Common myeloid progenitor, CD34-positive (primary cell): ENCODE measurements at regions not wholly inside any gene's neighbourhood (a gene's known extent, or its start where the extent isn't known, plus 50 kb on each side); places are given as distances from the start of the nearest gene placed in this dataset.

Experiments used
- CTCF ChIA-PET: fragments of 350-600 bp; sonication (Branson Sonifier 250); formaldehyde crosslinking; loops from one replicate; lab custom pipeline; 2021; ENCODE audit warnings: antibody characterized with exemption; lab: Charles Lee
- POLR2A ChIA-PET: fragments of 350-600 bp; sonication (Branson Sonifier 250); formaldehyde crosslinking; loops from one replicate; lab custom pipeline; 2021; ENCODE audit warnings: antibody characterized with exemption; lab: Charles Lee
- DNase-seq, 3 donors: peaks; one replicate each; pipeline versions ENCODE4 v3.0.0 to v3.0.0-alpha.2; 2013
- H3K27ac ChIP-seq, 2 experiments: 1 replicate in 1 of 2; 2 replicates in 1 of 2; pipeline ENCODE4 v1.7.0; 2013; ENCODE audit warnings: inconsistent platforms in 2 of 2, low read length in 2 of 2, mild to moderate bottlenecking in 2 of 2, low read depth in 1 of 2, moderate library complexity in 1 of 2; ENCODE audit not compliant: severe bottlenecking in 2 of 2, insufficient read depth in 1 of 2, poor library complexity in 1 of 2
- H3K27me3 ChIP-seq, 5 experiments: replicated peaks in 2 of 5; 1 replicate in 3 of 5; 2 replicates in 2 of 5; pipeline versions ENCODE4 v1.6.1 to v1.7.0; 2013; ENCODE audit warnings: low read length in 4 of 5, mild to moderate bottlenecking in 2 of 5, moderate library complexity in 2 of 5, inconsistent platforms in 1 of 5; ENCODE audit not compliant: insufficient read depth in 5 of 5, control insufficient read depth in 4 of 5
- H3K36me3 ChIP-seq, 4 experiments: 1 replicate in 2 of 4; 2 replicates in 2 of 4; pipeline versions ENCODE4 v1.6.1 to v1.7.0; 2013; ENCODE audit warnings: low read length in 3 of 4, control low read depth in 1 of 4, mild to moderate bottlenecking in 1 of 4; ENCODE audit not compliant: control insufficient read depth in 4 of 4, insufficient read depth in 4 of 4
- H3K4me1 ChIP-seq, 4 experiments: 1 replicate in 3 of 4; 2 replicates in 1 of 4; pipeline versions ENCODE4 v1.6.1 to v1.7.1; 2013; ENCODE audit warnings: low read length in 3 of 4, mild to moderate bottlenecking in 3 of 4, control low read depth in 1 of 4, inconsistent platforms in 1 of 4, moderate library complexity in 1 of 4; ENCODE audit not compliant: control insufficient read depth in 4 of 4, insufficient read depth in 4 of 4; ENCODE audit errors: control extremely low read depth in 1 of 4
- H3K4me3 ChIP-seq, 7 experiments: 1 replicate in 4 of 7; 2 replicates in 3 of 7; pipeline versions ENCODE4 v1.5.1 to v1.7.0; 2013; ENCODE audit warnings: mild to moderate bottlenecking in 7 of 7, low read length in 6 of 7, moderate library complexity in 6 of 7, inconsistent platforms in 2 of 7, low read depth in 2 of 7, control low read depth in 1 of 7; ENCODE audit not compliant: insufficient read depth in 4 of 7, control insufficient read depth in 1 of 7; ENCODE audit errors: extremely low read depth in 1 of 7
- H3K9me3 ChIP-seq, 5 experiments: 1 replicate in 4 of 5; 2 replicates in 1 of 5; pipeline versions ENCODE4 v1.6.1 to v1.7.1; 2013; ENCODE audit warnings: low read length in 4 of 5, mild to moderate bottlenecking in 2 of 5, inconsistent platforms in 1 of 5, low read depth in 1 of 5, moderate library complexity in 1 of 5; ENCODE audit not compliant: control insufficient read depth in 4 of 5, insufficient read depth in 2 of 5; ENCODE audit errors: control extremely low read depth in 1 of 5
- WGBS: methylation state at CpG from one replicate; pipeline ENCODE4 v1.1.5; 2013; ENCODE audit not compliant: insufficient coverage; 5-methylcytosine and 5-hydroxymethylcytosine counted together

DNA sequence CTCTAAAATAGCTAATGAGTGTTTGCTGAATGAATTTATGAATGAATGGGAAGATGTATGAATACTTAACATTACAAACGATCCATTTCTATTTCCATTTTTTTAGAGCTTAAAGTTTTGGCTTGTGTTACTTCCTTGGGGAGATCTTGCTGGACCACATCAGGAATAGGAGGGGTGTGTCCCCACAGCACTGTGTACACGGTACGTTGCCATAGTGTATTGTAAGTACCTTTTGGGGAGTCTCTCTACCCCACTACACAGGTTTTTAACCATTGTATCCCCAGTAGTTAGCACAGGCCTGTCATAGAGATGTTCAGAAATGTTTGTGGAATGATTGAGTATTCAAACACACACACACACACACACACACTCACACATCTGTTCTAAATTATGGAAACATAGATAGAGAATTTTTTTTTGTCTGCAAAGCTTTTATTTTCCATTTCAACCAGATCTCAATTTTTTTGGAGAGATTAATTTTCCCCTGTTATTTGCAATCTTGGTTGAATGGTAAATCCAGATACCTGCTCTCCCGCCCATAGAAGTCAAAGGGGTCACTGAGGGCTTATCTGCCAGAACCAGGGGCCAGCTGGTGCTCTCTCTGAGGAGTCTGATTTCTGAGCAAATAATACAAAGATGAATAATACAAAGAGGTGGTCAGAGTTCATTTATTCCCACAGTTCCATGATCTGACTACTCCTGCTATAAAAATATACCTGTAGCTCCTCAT is 471.0 kb downstream of the INSC start:
- no peak for DNase-seq
- no peak overlapping the region for H3K27ac ChIP-seq
- WGBS = no CpG with 5 or more reads among the region's 4 CpGs
- no peaks in the 10 kb centered on the region for H3K36me3 ChIP-seq
- ChIA-PET CTCF (no interaction called here), POLR2A (no interaction called here)
- H3K9me3 ChIP-seq = peaks cover 0 to 1% (median 0%) of the 10 kb centered on the region in 5 experiments
- H3K27me3 ChIP-seq = no peaks in the 10 kb centered on the region
- H3K4me3 ChIP-seq = no peak overlapping the region
- H3K4me1 ChIP-seq = no peaks in the 10 kb centered on the region

DNA sequence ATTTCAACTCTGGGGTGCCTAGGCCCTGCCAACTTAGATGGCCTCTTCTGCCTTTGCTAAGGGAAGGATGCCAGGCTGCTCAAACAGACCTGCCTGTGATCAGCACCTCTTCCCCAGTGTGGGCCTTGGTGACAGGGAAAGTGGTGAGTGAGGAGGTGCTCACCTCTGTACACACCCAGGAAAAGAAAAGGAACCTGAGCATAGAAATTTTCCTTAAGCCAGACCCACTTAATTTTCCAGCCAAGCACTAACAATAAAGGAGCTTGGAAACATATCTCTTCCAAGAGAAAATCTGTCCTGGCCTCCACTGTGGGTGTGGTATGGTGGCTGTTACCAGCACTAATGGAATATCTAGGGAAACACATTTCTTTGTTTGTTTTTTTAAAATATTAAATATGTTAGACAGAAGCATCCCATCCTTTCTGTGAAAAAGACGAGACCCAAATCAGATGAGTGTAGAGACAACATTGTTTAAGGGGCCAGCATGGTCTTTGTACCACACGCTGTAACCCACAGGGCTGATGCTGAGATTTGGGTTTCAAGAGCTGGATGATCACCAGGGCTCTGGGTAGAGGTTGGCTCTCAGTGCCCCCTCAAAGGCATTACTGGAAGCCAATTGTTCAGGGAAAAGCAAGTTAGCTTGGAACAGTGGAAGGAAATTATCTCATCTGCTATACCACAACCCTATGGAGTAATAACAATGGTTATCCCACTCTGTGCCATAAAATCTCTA is 472.2 kb downstream of the INSC start:
- Histone ChIP-seq H3K4me3 (no peak overlapping the region), H3K9me3 (peaks cover 0 to 1% (median 0%) of the 10 kb centered on the region in 5 experiments), H3K36me3 (no peaks in the 10 kb centered on the region), H3K27me3 (no peaks in the 10 kb centered on the region), H3K4me1 (no peaks in the 10 kb centered on the region), H3K27ac (no peak overlapping the region)
- ChIA-PET CTCF (no interaction called here), POLR2A (no interaction called here)
- WGBS = 85% methylated on average over 2 of the region's 2 CpGs
- no peak for DNase-seq

DNA sequence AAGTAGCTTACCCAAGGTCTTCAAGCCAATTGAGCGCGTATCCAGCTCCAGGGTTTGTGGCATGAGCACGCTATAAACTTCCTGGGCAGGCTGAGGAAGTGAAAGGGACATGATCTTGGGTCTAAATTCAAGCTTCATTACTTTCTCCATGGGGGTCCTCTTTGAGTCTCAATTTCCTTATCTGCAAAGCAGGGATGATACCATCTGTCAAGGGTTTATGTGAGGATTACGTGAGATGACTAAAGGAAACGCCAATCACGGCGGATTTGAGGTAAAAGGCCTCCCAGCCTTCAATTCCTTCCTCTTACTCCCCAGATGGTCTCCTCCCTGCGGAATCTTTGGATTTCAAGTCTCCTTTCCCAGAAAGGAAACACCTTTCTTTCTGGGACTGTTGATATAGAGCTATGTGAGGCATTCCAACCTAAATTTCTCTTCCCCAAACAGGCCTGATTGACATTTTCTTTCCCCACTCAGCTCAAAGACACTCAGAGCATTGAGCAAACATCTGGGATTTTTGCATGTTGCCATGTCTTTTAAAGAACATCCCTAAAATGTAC is 474.4 kb downstream of the INSC start:
- Histone ChIP-seq H3K4me3 (no peak overlapping the region), H3K27me3 (no peaks in the 10 kb centered on the region), H3K4me1 (no peaks in the 10 kb centered on the region), H3K36me3 (no peaks in the 10 kb centered on the region), H3K9me3 (peaks cover 0 to 1% (median 0%) of the 10 kb centered on the region in 5 experiments), H3K27ac (no peak overlapping the region)
- 94% methylated on average over 3 of the region's 8 CpGs for WGBS
- POLR2A ChIA-PET = no interaction called here
- CTCF ChIA-PET = no interaction called here
- DNase-seq = no peak

DNA sequence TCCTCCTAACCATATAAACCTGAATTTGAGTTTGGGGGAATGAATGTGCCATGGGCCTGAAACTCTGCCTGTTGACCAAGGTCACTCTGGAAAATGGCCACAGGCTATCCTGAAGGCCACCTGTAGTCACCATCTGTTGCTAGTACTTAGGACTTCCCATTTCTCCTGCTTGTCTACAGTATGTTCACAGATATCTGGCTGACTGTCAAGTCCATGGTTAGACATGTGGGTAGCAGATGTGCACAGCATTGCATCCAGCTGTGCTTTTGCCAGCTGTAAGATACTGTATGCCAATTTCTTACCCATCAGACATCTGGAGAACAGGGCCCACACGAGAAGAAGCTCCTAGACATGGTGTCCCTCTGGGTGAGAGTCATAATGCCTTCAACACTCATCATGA is 475.4 kb downstream of the INSC start:
- H3K9me3 ChIP-seq = peaks cover 0 to 1% (median 0%) of the 10 kb centered on the region in 5 experiments
- H3K4me1 ChIP-seq = no peaks in the 10 kb centered on the region
- H3K4me3 ChIP-seq = no peak overlapping the region
- CTCF ChIA-PET = no interaction called here
- DNase-seq = no peak
- no peaks in the 10 kb centered on the region for H3K27me3 ChIP-seq
- POLR2A ChIA-PET = no interaction called here
- 100% methylated on average over 1 of the region's 1 CpG for WGBS
- H3K36me3 ChIP-seq = no peaks in the 10 kb centered on the region
- no peak overlapping the region for H3K27ac ChIP-seq

DNA sequence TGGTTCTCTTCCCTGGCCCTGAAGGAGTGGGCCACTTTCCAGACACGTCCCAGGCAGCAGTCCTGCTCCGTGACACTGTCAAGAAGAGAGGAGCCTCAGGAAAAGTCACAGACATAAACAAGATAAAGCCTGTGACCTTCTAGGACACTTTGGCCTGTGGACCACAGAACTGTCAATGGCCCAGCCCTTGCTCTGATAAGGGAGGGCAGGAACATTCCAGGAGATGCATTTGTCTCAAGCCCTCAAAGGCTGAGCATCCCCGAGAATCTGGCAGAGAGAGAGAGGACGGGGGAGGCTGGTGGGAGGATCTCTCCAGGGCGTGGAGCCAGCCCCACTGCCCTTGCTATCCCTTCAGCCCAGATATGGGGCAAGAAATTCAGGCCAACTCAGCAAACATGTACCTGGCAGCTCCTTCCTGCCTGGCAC is 476.4 kb downstream of the INSC start:
- ChIA-PET CTCF (no interaction called here), POLR2A (no interaction called here)
- Histone ChIP-seq H3K9me3 (peaks cover 0 to 1% (median 0%) of the 10 kb centered on the region in 5 experiments), H3K27me3 (no peaks in the 10 kb centered on the region), H3K36me3 (no peaks in the 10 kb centered on the region), H3K27ac (no peak overlapping the region), H3K4me3 (no peak overlapping the region), H3K4me1 (no peaks in the 10 kb centered on the region)
- 90% methylated on average over 3 of the region's 5 CpGs for WGBS
- DNase-seq = no peak

DNA sequence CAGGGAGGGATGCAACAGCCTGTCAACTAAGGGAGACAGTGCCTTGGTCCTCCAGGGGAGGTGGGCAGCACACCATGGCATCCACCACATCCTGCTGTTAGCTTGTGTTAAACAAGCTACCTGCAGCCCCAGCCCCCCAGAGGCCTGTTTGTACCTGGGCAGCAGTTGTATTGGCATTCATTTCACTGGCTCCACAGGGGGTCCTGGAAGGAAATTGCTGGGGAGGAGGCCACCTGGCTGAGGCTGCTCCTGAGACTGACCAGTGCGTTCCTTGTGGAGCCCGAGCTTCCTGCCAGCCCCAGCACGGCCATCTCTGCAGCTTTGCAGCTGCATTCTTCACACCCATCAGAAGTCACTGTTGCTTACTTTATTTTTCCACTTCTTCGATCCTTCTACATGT is 479.9 kb downstream of the INSC start:
- no peaks in the 10 kb centered on the region for H3K4me1 ChIP-seq
- H3K27ac ChIP-seq = no peak overlapping the region
- DNase-seq = no peak
- no peaks in the 10 kb centered on the region for H3K9me3 ChIP-seq
- ChIA-PET CTCF (interaction anchor here (1.5 kb wide), 1 partner anchor 17 kb away, joined by 4 read pairs; no protein-coding TSS in a partner anchor), POLR2A (no interaction called here)
- no peaks in the 10 kb centered on the region for H3K27me3 ChIP-seq
- H3K36me3 ChIP-seq = no peaks in the 10 kb centered on the region
- 97% methylated on average over 4 of the region's 4 CpGs for WGBS
- no peak overlapping the region for H3K4me3 ChIP-seq

DNA sequence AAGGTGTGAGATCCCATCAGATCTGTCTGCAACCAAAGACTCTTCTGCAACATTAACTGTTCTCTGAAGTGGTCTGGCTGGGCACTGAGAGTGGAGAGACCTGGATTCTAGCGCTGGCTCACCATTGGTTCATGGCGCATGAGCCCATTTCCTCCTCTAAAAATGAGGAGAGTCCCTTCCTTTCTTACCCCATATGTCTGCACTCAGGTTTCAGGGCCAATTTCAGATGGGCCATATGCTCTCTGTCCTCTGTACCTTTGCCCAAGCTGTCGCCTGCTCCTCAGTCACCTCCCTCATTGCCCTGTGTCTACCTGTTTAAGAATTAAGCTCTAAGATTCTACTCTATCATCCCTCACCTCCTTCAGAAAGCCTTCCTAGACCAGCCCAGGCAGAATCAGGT is 484.7 kb downstream of the INSC start:
- H3K9me3 ChIP-seq = no peaks in the 10 kb centered on the region
- ChIA-PET CTCF (no interaction called here), POLR2A (no interaction called here)
- no peaks in the 10 kb centered on the region for H3K27me3 ChIP-seq
- H3K36me3 ChIP-seq = no peaks in the 10 kb centered on the region
- H3K4me1 ChIP-seq = no peaks in the 10 kb centered on the region
- no peak overlapping the region for H3K4me3 ChIP-seq
- no peak overlapping the region for H3K27ac ChIP-seq
- DNase-seq = no peak
- WGBS = 93% methylated on average over 3 of the region's 3 CpGs
